GM23338 (cell line): ENCODE measurements at regions not wholly inside any gene's neighbourhood (a gene's known extent, or its start where the extent isn't known, plus 50 kb on each side); places are given as distances from the start of the nearest gene placed in this dataset.

Source experiments
- ATAC-seq: fragments of 200-7000 bp; cut with Tn5 transposase; 3 replicates; pipeline ENCODE4 v1.9.1; 2020
- DNase-seq: peaks from one replicate; pipeline ENCODE4 v3.0.0-alpha.2; 2015; ENCODE audit warnings: low spot score
- H2AFZ ChIP-seq: fragments of 200-600 bp; sonication (generic); 2 replicates; pipeline ENCODE4 v1.8.0; 2016; ENCODE audit warnings: antibody characterized with exemption, mild to moderate bottlenecking, moderate library complexity
- H3F3A ChIP-seq: fragments of 200-600 bp; sonication (generic); replicated peaks from 2 replicates; pipeline ENCODE4 v1.8.0; 2017; ENCODE audit warnings: antibody characterized with exemption, mixed run types, low read depth
- H3K27ac ChIP-seq: fragments of 200-600 bp; sonication (generic); 2 replicates; pipeline ENCODE4 v1.6.1; 2016; ENCODE audit warnings: low read depth
- H3K27me3 ChIP-seq: fragments of 200-600 bp; sonication (generic); 2 replicates; pipeline ENCODE4 v1.8.0; 2016; ENCODE audit warnings: mild to moderate bottlenecking, mixed run types, moderate library complexity; ENCODE audit not compliant: insufficient read depth
- H3K36me3 ChIP-seq: fragments of 200-600 bp; sonication (generic); 2 replicates; pipeline ENCODE4 v1.8.0; 2016; ENCODE audit warnings: mild to moderate bottlenecking; ENCODE audit not compliant: insufficient read depth
- H3K4me1 ChIP-seq: fragments of 200-600 bp; sonication (generic); 2 replicates; pipeline ENCODE4 v1.8.0; 2016; ENCODE audit warnings: mild to moderate bottlenecking, moderate library complexity; ENCODE audit not compliant: insufficient read depth
- H3K4me2 ChIP-seq: fragments of 200-600 bp; sonication (generic); 2 replicates; pipeline ENCODE4 v1.7.1; 2017; ENCODE audit warnings: mixed run types
- H3K4me3 ChIP-seq: fragments of 200-600 bp; sonication (generic); 2 replicates; pipeline ENCODE4 v1.6.1; 2016; ENCODE audit warnings: mixed run types
- H3K79me2 ChIP-seq: fragments of 200-600 bp; sonication (generic); replicated peaks from 2 replicates; pipeline ENCODE4 v1.8.0; 2017; ENCODE audit warnings: mild to moderate bottlenecking; ENCODE audit not compliant: insufficient read depth
- H3K9me2 ChIP-seq: fragments of 200-600 bp; sonication (generic); 2 replicates; pipeline ENCODE4 v1.8.0; 2017; ENCODE audit not compliant: insufficient read depth
- H4K20me1 ChIP-seq: fragments of 200-600 bp; sonication (generic); replicated peaks from 2 replicates; pipeline ENCODE4 v1.8.0; 2017; ENCODE audit warnings: mild to moderate bottlenecking; ENCODE audit not compliant: insufficient read depth
- H3K27ac Mint-ChIP-seq: 2 replicates; pipeline ENCODE4 v1.8.0; 2020; ENCODE audit warnings: inconsistent platforms, mild to moderate bottlenecking, moderate library complexity, mixed read lengths
- H3K27me3 Mint-ChIP-seq: 3 replicates; pipeline ENCODE4 v1.8.0; 2022; ENCODE audit warnings: low read depth, mild to moderate bottlenecking, moderate library complexity, mixed read lengths, inconsistent platforms; ENCODE audit not compliant: insufficient read depth, poor library complexity
- H3K36me3 Mint-ChIP-seq: 3 replicates; pipeline ENCODE4 v1.8.0; 2021; ENCODE audit warnings: low read depth, mild to moderate bottlenecking, inconsistent platforms, moderate library complexity, mixed read lengths
- H3K4me1 Mint-ChIP-seq: 3 replicates; pipeline ENCODE4 v1.8.0; 2020; ENCODE audit warnings: mild to moderate bottlenecking, inconsistent platforms, mixed read lengths
- H3K4me3 Mint-ChIP-seq: 3 replicates; pipeline ENCODE4 v1.8.0; 2021; ENCODE audit warnings: moderate library complexity, mild to moderate bottlenecking, inconsistent platforms, mixed read lengths
- H3K9me3 Mint-ChIP-seq: 3 replicates; pipeline ENCODE4 v1.8.0; 2020; ENCODE audit warnings: moderate library complexity, mild to moderate bottlenecking, inconsistent platforms, mixed read lengths
- CREB1 ChIP-seq: fragments of 250-450 bp; sonication (Bioruptor Pico); IDR thresholded peaks from 2 replicates; pipeline ENCODE4 v1.5.0; 2020; ENCODE audit warnings: low read depth, mild to moderate bottlenecking, moderate library complexity
- EZH2 ChIP-seq: fragments of 200-600 bp; sonication (generic); IDR thresholded peaks from one replicate; pipeline ENCODE4 v1.8.0; 2017; ENCODE audit warnings: antibody characterized with exemption, mild to moderate bottlenecking, low read depth; ENCODE audit not compliant: unreplicated experiment
- EZH2phosphoT487 ChIP-seq: fragments of 200-600 bp; sonication (generic); IDR thresholded peaks from one replicate; pipeline ENCODE4 v1.8.1; 2018; ENCODE audit warnings: antibody characterized with exemption; ENCODE audit not compliant: unreplicated experiment
- JUNB ChIP-seq: IDR thresholded peaks from one replicate; pipeline ENCODE4 v1.6.1; 2016; ENCODE audit warnings: antibody characterized with exemption; ENCODE audit not compliant: unreplicated experiment
- NANOG ChIP-seq: IDR thresholded peaks from 2 replicates; pipeline ENCODE4 v1.6.1; 2016; ENCODE audit warnings: antibody characterized with exemption, borderline replicate concordance
- POLR2AphosphoS5 ChIP-seq: IDR thresholded peaks from 2 replicates; pipeline ENCODE4 v1.6.1; 2016; ENCODE audit warnings: antibody characterized with exemption, low read depth
- STAT1 ChIP-seq: IDR thresholded peaks from one replicate; pipeline ENCODE4 v1.6.1; 2016; ENCODE audit warnings: antibody characterized with exemption; ENCODE audit not compliant: unreplicated experiment
- ZNF114 ChIP-seq: fragments of 250-450 bp; sonication (Bioruptor Pico); IDR thresholded peaks from 2 replicates; pipeline ENCODE4 v1.5.0; 2020; ENCODE audit warnings: mild to moderate bottlenecking, moderate library complexity
- ZNF331 ChIP-seq: fragments of 250-450 bp; sonication (Bioruptor Pico); IDR thresholded peaks from 2 replicates; pipeline ENCODE4 v1.5.0; 2020; ENCODE audit warnings: low read depth, mild to moderate bottlenecking, moderate library complexity
- TF ChIP-seq, protein P1 (sequence below): fragments of 250-450 bp; sonication (Bioruptor Pico); IDR thresholded peaks from 2 replicates; pipeline ENCODE4 v1.5.0; 2020; ENCODE audit warnings: mild to moderate bottlenecking, moderate library complexity
- TF ChIP-seq, protein P2 (sequence below), 2 experiments: fragments of 200-600 bp in 1 of 2; sonication (generic) in 1 of 2; conservative IDR thresholded peaks; 2 replicates each; pipeline versions ENCODE4 v1.5.1 to v1.6.1; 2016 to 2017; ENCODE audit warnings: antibody characterized with exemption in 2 of 2, low read depth in 2 of 2, mild to moderate bottlenecking in 2 of 2, moderate library complexity in 1 of 2
- TF ChIP-seq, protein P3 (sequence below): IDR thresholded peaks from one replicate; pipeline ENCODE4 v1.6.1; 2018; ENCODE audit warnings: antibody characterized with exemption; ENCODE audit not compliant: unreplicated experiment
- TF ChIP-seq, protein P4 (sequence below): IDR thresholded peaks from 2 replicates; pipeline ENCODE4 v1.6.1; 2016; ENCODE audit warnings: antibody characterized with exemption

DNA sequence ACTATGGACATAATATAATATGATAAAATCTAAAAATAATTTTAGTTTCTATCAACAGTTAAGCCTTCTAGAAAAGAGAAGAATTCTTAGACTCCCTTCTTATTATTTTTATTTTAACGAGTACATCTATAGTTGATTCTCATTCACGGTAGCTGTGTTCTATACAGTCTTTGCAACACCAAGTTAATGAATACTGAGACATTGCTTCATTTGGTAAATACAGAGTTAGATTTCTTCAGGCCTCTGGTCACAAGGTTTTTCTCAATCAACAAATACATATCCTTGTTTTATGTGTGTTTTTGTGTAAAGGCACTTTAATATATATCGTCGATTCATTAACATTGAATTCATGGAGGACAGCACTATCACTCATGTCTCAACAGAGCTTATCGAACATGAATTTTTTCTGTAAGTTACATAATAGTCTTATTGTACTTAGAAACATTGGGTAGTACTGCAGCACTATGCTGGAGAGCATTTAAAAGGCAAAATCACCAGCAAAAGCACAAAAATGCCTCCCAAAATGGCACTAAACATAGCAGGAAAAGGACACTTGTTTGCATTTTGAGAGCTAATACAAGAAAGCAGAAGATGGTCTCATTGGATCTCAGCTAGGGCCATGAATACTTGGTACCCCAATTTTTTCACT is 239.0 kb downstream of the FGF10 start:
- no peaks in the 10 kb centered on the region for H3K27me3 Mint-ChIP-seq
- TF ChIP-seq POLR2AphosphoS5 (no peak), STAT1 (no peak), CREB1 (no peak), ZNF114 (CRISPR knock-in tag) (no peak), EZH2 (no peak), JUNB (no peak), EZH2phosphoT487 (no peak), NANOG (no peak), ZNF331 (CRISPR knock-in tag) (no peak)
- TF ChIP-seq, protein P1, sequence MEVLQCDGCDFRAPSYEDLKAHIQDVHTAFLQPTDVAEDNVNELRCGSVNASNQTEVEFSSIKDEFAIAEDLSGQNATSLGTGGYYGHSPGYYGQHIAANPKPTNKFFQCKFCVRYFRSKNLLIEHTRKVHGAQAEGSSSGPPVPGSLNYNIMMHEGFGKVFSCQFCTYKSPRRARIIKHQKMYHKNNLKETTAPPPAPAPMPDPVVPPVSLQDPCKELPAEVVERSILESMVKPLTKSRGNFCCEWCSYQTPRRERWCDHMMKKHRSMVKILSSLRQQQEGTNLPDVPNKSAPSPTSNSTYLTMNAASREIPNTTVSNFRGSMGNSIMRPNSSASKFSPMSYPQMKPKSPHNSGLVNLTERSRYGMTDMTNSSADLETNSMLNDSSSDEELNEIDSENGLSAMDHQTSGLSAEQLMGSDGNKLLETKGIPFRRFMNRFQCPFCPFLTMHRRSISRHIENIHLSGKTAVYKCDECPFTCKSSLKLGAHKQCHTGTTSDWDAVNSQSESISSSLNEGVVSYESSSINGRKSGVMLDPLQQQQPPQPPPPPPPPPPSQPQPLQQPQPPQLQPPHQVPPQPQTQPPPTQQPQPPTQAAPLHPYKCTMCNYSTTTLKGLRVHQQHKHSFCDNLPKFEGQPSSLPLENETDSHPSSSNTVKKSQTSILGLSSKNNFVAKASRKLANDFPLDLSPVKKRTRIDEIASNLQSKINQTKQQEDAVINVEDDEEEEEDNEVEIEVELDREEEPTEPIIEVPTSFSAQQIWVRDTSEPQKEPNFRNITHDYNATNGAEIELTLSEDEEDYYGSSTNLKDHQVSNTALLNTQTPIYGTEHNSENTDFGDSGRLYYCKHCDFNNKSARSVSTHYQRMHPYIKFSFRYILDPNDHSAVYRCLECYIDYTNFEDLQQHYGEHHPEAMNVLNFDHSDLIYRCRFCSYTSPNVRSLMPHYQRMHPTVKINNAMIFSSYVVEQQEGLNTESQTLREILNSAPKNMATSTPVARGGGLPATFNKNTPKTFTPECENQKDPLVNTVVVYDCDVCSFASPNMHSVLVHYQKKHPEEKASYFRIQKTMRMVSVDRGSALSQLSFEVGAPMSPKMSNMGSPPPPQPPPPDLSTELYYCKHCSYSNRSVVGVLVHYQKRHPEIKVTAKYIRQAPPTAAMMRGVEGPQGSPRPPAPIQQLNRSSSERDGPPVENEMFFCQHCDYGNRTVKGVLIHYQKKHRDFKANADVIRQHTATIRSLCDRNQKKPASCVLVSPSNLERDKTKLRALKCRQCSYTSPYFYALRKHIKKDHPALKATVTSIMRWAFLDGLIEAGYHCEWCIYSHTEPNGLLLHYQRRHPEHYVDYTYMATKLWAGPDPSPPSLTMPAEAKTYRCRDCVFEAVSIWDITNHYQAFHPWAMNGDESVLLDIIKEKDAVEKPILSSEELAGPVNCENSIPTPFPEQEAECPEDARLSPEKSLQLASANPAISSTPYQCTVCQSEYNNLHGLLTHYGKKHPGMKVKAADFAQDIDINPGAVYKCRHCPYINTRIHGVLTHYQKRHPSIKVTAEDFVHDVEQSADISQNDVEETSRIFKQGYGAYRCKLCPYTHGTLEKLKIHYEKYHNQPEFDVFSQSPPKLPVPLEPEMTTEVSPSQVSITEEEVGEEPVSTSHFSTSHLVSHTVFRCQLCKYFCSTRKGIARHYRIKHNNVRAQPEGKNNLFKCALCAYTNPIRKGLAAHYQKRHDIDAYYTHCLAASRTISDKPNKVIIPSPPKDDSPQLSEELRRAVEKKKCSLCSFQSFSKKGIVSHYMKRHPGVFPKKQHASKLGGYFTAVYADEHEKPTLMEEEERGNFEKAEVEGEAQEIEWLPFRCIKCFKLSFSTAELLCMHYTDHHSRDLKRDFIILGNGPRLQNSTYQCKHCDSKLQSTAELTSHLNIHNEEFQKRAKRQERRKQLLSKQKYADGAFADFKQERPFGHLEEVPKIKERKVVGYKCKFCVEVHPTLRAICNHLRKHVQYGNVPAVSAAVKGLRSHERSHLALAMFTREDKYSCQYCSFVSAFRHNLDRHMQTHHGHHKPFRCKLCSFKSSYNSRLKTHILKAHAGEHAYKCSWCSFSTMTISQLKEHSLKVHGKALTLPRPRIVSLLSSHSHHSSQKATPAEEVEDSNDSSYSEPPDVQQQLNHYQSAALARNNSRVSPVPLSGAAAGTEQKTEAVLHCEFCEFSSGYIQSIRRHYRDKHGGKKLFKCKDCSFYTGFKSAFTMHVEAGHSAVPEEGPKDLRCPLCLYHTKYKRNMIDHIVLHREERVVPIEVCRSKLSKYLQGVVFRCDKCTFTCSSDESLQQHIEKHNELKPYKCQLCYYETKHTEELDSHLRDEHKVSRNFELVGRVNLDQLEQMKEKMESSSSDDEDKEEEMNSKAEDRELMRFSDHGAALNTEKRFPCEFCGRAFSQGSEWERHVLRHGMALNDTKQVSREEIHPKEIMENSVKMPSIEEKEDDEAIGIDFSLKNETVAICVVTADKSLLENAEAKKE (CRISPR knock-in tag), result no peak
- TF ChIP-seq, protein P2, sequence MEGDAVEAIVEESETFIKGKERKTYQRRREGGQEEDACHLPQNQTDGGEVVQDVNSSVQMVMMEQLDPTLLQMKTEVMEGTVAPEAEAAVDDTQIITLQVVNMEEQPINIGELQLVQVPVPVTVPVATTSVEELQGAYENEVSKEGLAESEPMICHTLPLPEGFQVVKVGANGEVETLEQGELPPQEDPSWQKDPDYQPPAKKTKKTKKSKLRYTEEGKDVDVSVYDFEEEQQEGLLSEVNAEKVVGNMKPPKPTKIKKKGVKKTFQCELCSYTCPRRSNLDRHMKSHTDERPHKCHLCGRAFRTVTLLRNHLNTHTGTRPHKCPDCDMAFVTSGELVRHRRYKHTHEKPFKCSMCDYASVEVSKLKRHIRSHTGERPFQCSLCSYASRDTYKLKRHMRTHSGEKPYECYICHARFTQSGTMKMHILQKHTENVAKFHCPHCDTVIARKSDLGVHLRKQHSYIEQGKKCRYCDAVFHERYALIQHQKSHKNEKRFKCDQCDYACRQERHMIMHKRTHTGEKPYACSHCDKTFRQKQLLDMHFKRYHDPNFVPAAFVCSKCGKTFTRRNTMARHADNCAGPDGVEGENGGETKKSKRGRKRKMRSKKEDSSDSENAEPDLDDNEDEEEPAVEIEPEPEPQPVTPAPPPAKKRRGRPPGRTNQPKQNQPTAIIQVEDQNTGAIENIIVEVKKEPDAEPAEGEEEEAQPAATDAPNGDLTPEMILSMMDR (conservative IDR thresholded peaks at IDR 0.05; ENCODE audit: low read depth in 2 of 2), result no peak
- TF ChIP-seq, protein P3, sequence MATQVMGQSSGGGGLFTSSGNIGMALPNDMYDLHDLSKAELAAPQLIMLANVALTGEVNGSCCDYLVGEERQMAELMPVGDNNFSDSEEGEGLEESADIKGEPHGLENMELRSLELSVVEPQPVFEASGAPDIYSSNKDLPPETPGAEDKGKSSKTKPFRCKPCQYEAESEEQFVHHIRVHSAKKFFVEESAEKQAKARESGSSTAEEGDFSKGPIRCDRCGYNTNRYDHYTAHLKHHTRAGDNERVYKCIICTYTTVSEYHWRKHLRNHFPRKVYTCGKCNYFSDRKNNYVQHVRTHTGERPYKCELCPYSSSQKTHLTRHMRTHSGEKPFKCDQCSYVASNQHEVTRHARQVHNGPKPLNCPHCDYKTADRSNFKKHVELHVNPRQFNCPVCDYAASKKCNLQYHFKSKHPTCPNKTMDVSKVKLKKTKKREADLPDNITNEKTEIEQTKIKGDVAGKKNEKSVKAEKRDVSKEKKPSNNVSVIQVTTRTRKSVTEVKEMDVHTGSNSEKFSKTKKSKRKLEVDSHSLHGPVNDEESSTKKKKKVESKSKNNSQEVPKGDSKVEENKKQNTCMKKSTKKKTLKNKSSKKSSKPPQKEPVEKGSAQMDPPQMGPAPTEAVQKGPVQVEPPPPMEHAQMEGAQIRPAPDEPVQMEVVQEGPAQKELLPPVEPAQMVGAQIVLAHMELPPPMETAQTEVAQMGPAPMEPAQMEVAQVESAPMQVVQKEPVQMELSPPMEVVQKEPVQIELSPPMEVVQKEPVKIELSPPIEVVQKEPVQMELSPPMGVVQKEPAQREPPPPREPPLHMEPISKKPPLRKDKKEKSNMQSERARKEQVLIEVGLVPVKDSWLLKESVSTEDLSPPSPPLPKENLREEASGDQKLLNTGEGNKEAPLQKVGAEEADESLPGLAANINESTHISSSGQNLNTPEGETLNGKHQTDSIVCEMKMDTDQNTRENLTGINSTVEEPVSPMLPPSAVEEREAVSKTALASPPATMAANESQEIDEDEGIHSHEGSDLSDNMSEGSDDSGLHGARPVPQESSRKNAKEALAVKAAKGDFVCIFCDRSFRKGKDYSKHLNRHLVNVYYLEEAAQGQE, result no peak
- TF ChIP-seq, protein P4, sequence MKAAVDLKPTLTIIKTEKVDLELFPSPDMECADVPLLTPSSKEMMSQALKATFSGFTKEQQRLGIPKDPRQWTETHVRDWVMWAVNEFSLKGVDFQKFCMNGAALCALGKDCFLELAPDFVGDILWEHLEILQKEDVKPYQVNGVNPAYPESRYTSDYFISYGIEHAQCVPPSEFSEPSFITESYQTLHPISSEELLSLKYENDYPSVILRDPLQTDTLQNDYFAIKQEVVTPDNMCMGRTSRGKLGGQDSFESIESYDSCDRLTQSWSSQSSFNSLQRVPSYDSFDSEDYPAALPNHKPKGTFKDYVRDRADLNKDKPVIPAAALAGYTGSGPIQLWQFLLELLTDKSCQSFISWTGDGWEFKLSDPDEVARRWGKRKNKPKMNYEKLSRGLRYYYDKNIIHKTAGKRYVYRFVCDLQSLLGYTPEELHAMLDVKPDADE, result no peak
- ATAC-seq (no peak), DNase-seq (no peak)
- Histone ChIP-seq H2AFZ (no peak overlapping the region), H3K27ac (no peak overlapping the region), H3K4me1 (no peaks in the 10 kb centered on the region), H3F3A (no peaks in the 10 kb centered on the region), H3K4me2 (no peak overlapping the region), H4K20me1 (no peaks in the 10 kb centered on the region), H3K4me3 (no peak overlapping the region), H3K27me3 (no peaks in the 10 kb centered on the region), H3K79me2 (no peaks in the 10 kb centered on the region), H3K9me2 (peaks cover 5% of the 10 kb centered on the region; the same call in 1 of the 2 replicates), H3K36me3 (peaks cover 3% of the 10 kb centered on the region)
- H3K27ac Mint-ChIP-seq, result no peak overlapping the region
- no peaks in the 10 kb centered on the region; the same call in 2 of the 3 replicates for H3K4me1 Mint-ChIP-seq
- no peak overlapping the region for H3K4me3 Mint-ChIP-seq
- H3K9me3 Mint-ChIP-seq, result peaks cover 10% of the 10 kb centered on the region
- peaks cover 13% of the 10 kb centered on the region for H3K36me3 Mint-ChIP-seq
